ENCODE measurements at regions not wholly inside any gene's neighbourhood (a gene's known extent, or its start where the extent isn't known, plus 50 kb on each side); places are given as distances from the start of the nearest gene placed in this dataset.
"Not testable (repeated sequence)": the region's sequence is repeated elsewhere in the genome, so short reads cannot be mapped to it uniquely, and the experiment has no call there.

DNA sequence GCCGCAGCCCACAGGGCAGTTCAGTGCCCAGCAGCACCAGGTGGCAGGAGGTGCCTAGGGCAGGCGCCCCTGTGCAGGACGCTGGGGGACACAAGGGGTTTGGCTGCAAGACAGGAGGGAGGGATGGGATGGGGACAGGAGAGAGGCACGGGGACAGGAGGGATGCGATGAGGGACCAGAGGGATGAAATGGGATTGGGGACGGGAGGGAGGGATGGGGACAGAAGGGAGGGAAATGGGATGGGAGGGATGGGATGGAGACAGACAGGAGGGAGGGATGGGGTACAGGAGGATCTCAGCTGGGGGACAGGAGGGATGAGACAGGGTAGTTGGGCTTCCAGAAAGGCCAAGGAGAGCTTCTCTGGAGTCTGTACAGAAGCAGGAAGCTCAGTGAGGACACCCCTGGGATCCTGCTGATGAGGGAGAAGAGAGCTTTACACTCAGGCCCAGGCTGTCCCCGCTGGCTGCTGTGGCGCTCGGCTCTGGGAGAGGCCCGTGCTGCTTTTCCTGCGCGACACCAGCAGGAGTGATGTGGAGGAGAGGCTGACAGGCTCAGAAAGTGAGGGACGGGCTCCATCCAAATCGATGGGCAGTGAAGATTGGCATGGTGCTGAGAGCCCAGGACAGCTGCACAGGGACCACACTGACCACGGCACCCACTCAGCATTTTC is 400.8 kb downstream of the SMOC2 start:
- DNase-seq, result no peak

- DNase-seq, result not testable (repeated sequence)
Observed at GRCh38 chr6:168840932-168841331, 399.9 kb downstream of the SMOC2 start.

DNA sequence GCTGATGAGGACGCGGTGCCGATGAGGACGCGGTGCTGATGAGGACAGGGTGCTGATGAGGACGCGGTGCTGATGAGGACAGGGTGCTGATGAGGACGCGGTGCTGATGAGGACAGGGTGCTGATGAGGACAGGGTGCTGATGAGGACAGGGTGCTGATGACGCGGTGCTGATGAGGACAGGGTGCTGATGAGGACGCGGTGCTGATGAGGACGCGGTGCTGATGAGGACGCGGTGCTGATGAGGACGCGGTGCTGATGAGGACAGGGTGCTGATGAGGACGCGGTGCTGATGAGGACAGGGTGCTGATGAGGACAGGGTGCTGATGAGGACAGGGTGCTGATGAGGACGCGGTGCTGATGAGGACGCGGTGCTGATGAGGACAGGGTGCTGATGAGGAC is 399.3 kb downstream of the SMOC2 start:
- DNase-seq, result not testable (repeated sequence)

DNA sequence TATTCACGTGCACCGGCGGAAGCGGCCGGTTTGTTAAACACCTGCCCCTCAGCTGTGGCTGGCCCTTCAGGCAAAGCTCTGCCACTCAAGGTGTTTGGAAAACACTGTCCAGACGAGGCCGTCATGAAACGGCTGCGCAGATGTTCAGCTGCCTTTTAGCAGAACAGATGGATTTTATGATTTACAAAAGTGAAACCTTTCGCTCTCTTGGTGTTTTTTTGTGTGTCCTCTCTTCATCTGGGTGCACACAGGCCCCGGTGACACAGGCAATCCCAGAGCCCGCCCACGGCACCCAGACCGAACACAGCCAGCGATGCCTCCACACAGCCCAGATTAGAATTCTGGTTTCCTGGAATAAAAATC is 397.0 kb downstream of the SMOC2 start:
- DNase-seq, result no peak

DNA sequence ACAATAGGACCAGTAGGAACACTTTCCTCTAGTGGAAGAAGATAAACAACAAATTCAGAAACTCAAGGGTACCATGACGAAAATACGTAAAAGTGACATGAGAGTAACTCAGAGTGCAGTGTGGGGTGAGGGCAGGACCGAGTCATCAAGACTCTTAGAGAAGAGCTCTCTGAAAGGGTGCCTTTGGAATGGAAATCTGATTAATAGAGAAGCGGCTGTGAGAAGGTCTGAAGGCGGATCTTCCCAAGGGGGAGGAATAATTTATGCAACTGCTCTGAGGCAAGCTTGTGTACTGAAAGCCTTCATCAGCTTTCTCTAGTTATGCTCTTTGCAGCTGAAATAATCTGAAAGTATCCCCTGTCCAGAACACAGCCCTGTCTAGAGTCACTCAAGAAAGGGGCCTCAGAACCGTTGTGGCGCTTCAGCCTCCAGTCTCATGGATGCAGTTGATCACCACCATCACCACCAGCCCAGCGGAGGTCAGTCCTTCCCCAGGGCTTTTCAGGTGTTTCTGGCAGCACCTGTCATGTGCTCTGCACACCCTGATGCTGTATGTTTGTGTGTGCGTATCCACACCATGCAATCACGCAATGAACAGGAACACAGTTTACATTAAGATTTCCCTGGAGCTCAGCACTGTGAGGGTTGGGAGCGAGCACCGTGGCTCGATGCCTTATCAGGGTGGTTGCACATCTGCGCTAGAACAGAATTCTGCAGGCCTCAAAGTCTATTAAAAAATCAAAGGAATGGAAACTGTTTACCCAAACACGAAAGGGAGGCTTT is 396.5 kb downstream of the SMOC2 start:
- DNase-seq, result no peak

- no peak for DNase-seq
Observed at GRCh38 chr6:168835991-168836390, 395.0 kb downstream of the SMOC2 start.

DNA sequence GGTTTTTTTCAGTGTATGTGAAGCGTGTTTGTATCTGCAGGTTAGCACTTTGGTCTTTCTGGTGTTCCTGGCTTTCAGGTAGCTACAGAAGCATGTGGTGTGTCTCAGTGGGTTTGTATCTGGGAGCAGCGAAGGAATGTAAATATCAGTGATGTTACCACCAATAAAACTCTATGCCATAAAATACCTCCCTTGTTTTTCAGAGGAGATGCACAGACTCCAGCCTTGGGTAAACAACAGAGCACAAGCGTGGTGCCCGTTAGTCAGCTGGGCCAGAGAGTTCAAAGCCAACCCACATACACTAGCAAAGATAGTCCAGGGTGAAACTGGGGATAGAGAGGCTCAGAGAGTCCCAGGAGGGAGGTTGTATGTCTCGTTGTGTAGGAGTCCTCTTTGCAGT is 393.8 kb downstream of the SMOC2 start:
- no peak for DNase-seq

DNA sequence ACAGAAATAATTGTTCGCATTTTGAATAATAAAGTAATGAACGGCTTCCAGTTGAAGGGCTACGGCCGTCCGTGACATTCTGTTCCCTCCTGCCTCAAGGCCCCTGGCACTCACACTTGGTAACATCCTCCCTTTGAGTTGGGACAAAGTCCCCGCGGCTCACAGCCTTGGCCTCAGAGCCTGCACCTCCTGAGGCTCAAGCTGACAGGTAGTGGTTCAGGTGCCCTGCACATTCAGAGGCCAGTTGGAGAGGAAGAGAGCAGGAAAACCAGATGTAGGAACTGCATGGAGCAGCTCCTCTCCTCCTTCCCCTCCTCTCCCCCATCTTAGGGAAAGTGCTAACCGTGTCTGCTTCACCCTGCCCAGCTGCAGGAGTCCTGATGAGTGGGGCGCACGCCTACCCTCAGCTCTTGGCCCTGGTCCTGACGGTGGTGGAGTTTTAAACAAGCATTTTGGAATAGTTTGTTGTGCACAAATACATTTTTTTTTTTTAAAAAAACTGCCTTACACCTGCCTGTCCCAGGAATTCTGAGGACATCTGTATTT is 393.1 kb downstream of the SMOC2 start:
- no peak for DNase-seq

DNA sequence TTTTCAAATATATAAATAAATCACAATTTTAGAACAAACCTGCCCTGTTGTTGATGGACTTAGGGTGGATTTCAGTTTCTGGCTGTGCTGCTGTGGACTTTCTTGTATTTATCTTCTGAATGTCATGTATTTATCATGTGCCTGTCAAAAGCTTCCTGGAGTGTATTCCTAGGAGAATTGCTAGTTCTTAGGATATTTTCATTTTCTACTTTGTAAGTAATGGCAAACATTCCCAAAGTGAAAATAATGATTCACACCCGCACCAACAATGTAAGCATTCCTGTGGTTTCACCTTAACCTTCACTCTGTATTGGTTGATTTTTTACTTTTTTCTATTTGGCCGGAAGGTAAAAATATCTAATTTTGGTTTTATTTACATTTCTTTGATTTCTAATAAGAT is 387.8 kb downstream of the SMOC2 start:
- no peak for DNase-seq

DNA sequence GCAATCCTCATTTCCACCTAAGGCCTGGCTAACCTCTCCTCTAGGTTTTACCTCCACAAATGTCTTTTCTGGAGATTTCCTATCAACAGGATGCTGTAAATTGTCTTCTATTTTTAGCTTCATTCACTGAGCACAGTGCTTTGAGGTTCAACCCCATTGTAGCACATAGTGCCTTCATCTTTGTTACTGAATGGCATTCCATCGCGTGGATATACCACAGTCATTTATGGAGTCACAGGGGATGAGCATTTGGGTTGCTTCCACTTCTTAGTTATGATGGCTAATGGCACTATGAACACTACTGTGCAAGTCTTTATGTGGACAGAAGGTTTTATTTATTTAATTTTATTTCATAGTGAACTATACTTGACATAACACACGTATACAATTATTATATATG is 387.1 kb downstream of the SMOC2 start:
- no peak for DNase-seq

DNA sequence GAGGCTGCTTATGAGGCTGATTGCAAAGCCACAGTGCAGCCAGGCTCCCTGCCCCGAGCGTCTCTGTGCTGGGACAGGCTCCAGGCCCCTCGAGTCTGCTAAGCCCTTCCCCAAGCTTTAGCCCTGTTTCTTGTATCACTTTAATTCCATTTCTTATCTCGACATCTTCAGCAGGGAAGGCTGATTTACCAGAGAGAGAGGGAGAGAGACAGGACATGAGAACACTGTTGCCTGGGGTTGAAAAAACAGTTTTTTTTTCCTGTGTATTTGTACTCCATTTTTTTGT is 386.5 kb downstream of the SMOC2 start:
- DNase-seq, result no peak

GRCh38 chr6:168826726-168827585 is 386.0 kb downstream of the SMOC2 start:
- no peak for DNase-seq

GRCh38 chr6:168826078-168826390 is 385.1 kb downstream of the SMOC2 start:
- DNase-seq, result no peak

GRCh38 chr6:168825226-168826077 is 384.5 kb downstream of the SMOC2 start:
- DNase-seq, result no peak

GRCh38 chr6:168823397-168824212 is 382.6 kb downstream of the SMOC2 start:
- DNase-seq, result no peak

DNA sequence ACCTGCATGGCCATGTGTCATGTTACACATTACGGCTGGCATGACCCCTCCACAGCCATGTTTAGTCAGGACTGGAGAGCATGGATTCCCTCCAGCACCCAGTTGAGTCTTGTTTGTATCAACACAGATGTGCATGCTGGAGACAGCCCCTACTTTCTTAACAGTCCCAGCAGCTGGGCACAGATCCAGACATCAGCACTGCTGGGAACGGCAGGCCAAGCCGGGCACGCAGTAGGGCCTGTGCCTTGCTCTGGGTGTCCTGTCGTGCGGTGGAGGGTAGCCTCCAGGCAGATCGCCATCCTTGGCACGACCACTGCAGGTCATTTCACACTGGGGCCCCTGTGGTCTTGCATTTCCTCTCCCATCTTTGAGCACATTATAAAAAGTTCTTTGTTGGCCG is 381.4 kb downstream of the SMOC2 start:
- DNase-seq, result no peak

DNA sequence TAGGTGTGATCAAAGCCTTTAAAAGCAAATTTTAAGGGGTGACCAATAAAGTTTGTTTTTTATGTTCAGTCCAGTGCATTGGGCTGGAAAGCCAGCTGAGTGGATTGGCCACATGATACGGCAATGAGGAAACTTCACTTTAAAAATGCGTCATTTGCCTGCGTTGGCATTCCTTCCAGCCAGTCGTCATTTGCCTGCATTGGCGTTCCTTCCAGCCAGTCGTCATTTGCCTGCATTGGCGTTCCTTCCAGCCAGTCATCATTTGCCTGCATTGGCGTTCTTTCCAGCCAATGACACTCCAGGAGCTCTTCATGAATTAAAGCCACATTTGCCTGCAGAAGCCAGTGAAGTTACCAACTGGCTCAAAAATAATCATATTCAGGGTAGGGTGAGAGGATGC is 378.6 kb downstream of the SMOC2 start:
- DNase-seq, result no peak

DNA sequence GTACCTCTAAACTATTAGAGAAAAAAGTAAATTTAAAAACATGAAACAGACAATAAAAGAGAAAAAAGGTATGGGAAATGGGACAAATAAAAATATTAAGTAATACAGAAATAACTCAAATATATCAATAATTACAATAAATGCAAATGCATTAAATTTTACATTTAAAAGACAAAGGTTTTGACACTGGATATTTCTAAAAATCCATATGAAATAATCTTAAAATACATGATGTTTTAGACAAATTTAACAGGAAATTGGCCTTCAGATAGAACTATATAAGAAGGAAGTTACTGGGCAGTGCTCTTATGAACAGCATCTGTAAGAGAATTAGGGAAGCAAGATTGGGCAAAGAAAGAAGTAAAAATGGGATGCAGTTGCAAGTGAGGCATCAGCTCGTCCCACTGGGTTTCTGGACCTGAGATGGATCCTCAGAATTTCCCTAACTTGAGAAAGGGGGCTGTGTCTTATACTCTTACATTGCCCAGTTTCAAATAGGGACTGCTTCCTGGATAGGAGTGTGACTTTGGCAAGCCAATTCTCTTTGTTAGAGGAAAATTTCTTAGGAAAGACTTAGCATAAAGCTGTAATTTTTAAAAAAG is 376.7 kb downstream of the SMOC2 start:
- DNase-seq, result no peak

GRCh38 chr6:168815229-168815628 is 374.2 kb downstream of the SMOC2 start:
- no peak for DNase-seq

- DNase-seq, result no peak
Observed at GRCh38 chr6:168808232-168808631, 367.2 kb downstream of the SMOC2 start.

- peak; percentile 2 for DNase-seq
Observed at GRCh38 chr6:168804331-168804730, 363.3 kb downstream of the SMOC2 start.

GRCh38 chr6:168803874-168804273 is 362.9 kb downstream of the SMOC2 start:
- DNase-seq, result no peak
